Astrocyte of the cerebellum (primary cell): ENCODE measurements at regions not wholly inside any gene's neighbourhood (a gene's known extent, or its start where the extent isn't known, plus 50 kb on each side); places are given as distances from the start of the nearest gene placed in this dataset.

ENCODE experiments used
- DNase-seq: peaks from one replicate; pipeline ENCODE4 v3.0.0-alpha.2; 2011; ENCODE audit warnings: low read depth
- H3K4me3 ChIP-seq: 2 replicates; pipeline ENCODE4 v1.5.1; 2011; ENCODE audit warnings: mild to moderate bottlenecking, low read depth, low read length, moderate library complexity
- in situ Hi-C: cut with HindIII; loops from 2 replicates; pipeline ENCODE4 v1.10.0; 2017; ENCODE audit warnings: low sequenced_read_pairs
- TF ChIP-seq, protein P1 (sequence below): IDR thresholded peaks from 2 replicates; pipeline ENCODE4 v1.5.1; 2012; ENCODE audit warnings: low read length, low read depth, moderate library complexity, mild to moderate bottlenecking; ENCODE audit errors: missing control alignments

DNA sequence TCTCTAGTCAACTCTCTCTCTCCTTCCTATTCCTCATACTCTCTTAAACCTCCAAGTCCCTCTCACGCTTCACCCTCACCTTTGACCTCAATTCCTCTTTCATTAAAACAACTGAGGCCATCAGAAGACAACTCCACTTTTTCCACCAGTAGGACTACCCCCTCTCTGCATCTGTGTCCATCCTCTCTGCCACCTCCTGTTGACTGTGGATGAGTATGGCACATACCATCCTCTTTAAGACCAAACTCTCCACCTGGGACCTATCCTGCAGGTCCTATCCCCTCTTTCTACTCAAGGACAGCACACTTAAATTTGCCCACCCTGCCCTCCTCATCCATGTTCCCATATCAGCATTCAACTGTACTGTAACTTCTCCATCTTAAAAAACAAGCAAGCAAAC, 89.2 kb downstream of the FOXD1 start:
- TF ChIP-seq, protein P1, sequence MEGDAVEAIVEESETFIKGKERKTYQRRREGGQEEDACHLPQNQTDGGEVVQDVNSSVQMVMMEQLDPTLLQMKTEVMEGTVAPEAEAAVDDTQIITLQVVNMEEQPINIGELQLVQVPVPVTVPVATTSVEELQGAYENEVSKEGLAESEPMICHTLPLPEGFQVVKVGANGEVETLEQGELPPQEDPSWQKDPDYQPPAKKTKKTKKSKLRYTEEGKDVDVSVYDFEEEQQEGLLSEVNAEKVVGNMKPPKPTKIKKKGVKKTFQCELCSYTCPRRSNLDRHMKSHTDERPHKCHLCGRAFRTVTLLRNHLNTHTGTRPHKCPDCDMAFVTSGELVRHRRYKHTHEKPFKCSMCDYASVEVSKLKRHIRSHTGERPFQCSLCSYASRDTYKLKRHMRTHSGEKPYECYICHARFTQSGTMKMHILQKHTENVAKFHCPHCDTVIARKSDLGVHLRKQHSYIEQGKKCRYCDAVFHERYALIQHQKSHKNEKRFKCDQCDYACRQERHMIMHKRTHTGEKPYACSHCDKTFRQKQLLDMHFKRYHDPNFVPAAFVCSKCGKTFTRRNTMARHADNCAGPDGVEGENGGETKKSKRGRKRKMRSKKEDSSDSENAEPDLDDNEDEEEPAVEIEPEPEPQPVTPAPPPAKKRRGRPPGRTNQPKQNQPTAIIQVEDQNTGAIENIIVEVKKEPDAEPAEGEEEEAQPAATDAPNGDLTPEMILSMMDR = no peak
- in situ Hi-C loops = no loop called here
- DNase-seq = no peak
- no peak overlapping the region for H3K4me3 ChIP-seq

GRCh38 chr5:73358366-73358765, 90.2 kb downstream of the FOXD1 start:
- TF ChIP-seq, protein P1 = no peak
- DNase-seq = no peak
- H3K4me3 ChIP-seq = no peak overlapping the region
- in situ Hi-C loops = no loop called here

DNA sequence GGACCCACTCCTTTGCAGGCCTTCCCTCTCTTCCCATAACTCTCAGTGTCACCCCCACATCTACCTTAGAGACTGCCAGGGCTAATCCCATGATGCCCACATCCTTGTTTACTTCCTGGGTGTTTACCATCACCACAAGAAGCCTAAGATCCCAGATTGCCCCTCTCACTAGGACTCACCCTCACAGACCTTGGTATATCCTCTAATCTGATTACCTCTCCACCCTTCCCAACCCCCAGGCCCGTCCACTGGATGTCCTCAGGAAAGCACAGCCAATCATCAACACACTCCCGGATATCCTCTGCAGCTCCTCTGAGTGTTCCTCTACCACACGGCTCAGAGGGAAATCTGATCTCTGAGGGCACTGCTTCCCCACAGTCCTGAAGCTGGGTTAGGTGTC, 91.0 kb downstream of the FOXD1 start:
- in situ Hi-C loops = no loop called here
- no peak overlapping the region for H3K4me3 ChIP-seq
- no peak for DNase-seq
- TF ChIP-seq, protein P1 = no peak

DNA sequence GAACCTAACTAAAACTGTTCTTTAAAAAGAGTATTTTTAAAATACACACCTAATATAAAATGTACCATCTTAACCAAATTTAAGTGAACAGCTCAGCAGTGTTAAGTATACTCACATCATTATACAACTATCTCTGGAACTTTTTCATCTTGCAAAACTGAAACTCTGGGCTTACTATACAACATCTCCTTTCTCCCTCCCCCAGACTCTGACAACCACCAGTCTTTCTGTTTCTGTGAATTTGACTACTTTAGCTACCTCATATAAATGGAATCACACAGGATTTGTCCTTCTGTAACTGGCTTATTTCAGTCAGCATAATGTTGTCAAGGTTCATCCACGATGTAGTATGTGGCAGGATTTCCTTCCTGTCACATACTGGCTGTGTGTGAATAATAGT, 93.5 kb downstream of the FOXD1 start:
- in situ Hi-C loops = no loop called here
- no peak for DNase-seq

DNA sequence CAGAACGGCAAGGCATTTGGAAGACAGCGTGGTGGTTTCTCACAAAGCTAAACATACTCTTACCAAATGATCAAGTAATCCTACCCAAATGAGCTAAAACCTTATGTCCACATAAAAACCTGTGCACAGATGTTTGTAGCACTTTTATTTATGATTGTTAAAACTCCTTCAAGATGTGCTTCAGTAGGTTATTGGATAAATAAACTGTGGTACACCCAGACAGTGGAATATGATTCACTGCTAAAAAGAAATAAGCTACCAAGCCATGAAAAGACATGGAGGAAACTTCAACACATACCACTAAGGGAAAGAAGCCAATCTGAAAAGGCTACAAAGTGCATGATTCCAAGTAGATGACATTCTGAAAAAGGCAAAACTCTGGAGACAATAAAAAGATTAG, 94.2 kb downstream of the FOXD1 start:
- H3K4me3 ChIP-seq = no peak overlapping the region
- TF ChIP-seq, protein P1 = no peak
- in situ Hi-C loops = no loop called here
- no peak for DNase-seq

More for the DNA sequence above, 93.5 kb downstream of the FOXD1 start:
- no peak overlapping the region for H3K4me3 ChIP-seq
- TF ChIP-seq, protein P1 = no peak

DNA sequence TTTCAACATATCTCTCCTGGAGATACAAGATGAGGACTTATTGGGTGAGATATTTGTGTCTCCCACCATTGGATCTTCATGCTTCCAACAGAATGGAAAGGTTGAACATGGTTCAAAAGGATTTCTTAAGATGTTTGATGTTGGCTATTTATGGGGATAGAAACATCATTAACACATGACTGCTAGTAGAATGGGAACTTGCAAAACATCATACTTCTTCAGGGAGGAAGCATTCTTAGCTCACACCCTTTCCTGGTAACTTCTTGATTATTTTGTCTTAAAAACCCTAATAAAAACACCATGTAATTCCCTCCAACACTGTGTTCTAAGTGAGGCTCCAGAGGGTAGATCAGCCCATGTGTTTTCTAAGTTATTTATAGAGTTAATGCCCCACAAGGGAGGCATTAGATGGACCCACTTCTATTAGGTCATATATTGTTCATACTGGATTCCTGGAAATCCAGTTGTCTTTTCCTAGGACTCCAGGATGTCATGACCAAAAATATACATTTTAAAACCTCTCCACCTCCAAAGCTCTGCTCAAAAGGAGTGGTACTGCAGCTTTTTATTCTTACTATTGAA, 95.8 kb downstream of the FOXD1 start:
- TF ChIP-seq, protein P1 = no peak
- in situ Hi-C loops = no loop called here
- H3K4me3 ChIP-seq = no peak overlapping the region
- DNase-seq = no peak

GRCh38 chr5:73352243-73352642, 96.3 kb downstream of the FOXD1 start:
- no peak for DNase-seq
- H3K4me3 ChIP-seq = no peak overlapping the region
- TF ChIP-seq, protein P1 = no peak
- in situ Hi-C loops = no loop called here
